ENCODE measurements at regions not wholly inside any gene's neighbourhood (a gene's known extent, or its start where the extent isn't known, plus 50 kb on each side); places are given as distances from the start of the nearest gene placed in this dataset.
A peak's percentile ranks its signal among the peaks of the same experiment; 100 is the strongest.

- DNase-seq (ENCODE audit: low read depth in 2 of 2), result no peak
Observed at GRCh38 chr10:31606841-31607240, 287.8 kb downstream of the ZEB1 start.

DNA sequence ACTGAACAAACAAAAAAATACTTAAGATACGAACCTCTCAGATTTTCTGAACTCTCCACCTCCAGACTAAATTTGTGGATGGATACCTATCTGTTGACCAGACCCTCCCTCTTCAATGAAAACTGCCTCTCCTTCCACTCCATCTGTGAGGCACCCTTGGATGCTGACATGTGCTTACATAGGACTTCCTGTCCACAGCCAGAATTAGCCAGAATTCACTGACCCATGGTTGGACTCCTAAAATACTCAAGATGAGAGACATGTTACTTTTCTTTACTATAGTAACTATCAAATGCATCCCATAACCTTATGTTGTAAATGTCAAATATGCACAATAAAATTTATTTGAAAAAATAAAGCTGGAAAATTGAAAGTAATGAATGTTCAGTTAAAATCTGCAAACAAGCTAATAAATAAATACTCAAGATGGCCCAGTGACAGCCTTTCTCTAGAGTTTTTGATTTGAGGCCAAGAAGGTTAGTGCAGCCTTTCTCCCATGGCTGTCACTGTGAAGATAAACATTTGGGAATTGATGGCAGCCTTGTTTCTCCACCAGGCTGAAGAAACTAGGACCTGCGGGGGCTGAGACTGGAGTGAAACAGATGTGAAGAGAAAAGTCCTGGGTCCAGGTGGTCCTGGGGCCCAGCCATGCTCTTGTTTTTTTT is 287.0 kb downstream of the ZEB1 start:
- DNase-seq (ENCODE audit: low read depth in 2 of 2), result no peak

GRCh38 chr10:31605426-31605825 is 286.4 kb downstream of the ZEB1 start:
- no peak for DNase-seq (ENCODE audit: low read depth in 2 of 2)

- no peak for DNase-seq (ENCODE audit: low read depth in 2 of 2)
Observed at GRCh38 chr10:31604646-31605170, 285.7 kb downstream of the ZEB1 start.

- no peak for DNase-seq (ENCODE audit: low read depth in 2 of 2)
Observed at GRCh38 chr10:31604096-31604495, 285.1 kb downstream of the ZEB1 start.

DNA sequence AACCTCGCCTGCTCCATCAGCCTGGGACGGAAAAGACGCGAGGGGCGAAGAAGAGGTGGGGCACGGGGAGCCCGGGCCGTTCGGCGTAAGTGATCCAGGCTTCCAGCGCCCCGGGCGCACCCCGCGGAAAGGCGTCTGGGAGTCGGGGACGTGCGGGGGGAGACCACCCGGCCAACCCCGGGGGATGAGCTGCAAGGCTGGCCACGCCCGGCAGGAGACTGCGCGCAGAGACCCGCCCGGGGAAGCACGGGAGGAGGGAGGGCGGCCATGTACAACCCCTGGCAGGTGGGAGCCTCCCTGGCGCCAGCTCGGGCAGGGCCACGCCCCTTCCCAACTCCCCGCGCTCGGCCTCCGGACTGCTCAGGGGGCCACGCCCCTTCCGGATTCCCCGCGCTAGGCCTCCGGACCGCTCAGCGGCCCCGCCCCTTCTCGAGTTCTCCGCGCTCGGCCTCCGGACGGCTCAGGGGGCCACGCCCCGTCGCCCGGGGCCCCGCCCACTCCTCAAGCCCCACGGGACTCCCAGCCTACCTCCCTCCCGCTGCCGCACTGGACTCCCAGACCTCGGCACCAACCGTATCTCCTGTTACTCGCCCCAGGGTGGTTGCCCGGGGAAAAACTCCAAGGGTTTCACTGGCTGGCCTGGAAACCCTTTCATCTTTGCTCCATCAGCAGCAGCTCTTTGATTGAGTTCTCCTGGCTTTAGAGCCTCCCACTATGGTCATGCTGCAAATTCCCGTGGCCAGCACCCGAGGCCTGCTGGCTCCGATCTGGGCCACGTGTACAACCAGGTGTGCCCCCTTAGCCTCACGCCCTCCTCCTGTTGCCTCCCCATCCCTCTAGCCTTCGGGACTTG is 284.4 kb downstream of the ZEB1 start:
- peak; percentile 26 to 32 for DNase-seq (ENCODE audit: low read depth in 2 of 2)

- DNase-seq (ENCODE audit: low read depth in 2 of 2), result no peak
Observed at GRCh38 chr10:31602541-31603234, 283.7 kb downstream of the ZEB1 start.

GRCh38 chr10:31601136-31601535 is 282.1 kb downstream of the ZEB1 start:
- no peak for DNase-seq (ENCODE audit: low read depth in 2 of 2)

DNA sequence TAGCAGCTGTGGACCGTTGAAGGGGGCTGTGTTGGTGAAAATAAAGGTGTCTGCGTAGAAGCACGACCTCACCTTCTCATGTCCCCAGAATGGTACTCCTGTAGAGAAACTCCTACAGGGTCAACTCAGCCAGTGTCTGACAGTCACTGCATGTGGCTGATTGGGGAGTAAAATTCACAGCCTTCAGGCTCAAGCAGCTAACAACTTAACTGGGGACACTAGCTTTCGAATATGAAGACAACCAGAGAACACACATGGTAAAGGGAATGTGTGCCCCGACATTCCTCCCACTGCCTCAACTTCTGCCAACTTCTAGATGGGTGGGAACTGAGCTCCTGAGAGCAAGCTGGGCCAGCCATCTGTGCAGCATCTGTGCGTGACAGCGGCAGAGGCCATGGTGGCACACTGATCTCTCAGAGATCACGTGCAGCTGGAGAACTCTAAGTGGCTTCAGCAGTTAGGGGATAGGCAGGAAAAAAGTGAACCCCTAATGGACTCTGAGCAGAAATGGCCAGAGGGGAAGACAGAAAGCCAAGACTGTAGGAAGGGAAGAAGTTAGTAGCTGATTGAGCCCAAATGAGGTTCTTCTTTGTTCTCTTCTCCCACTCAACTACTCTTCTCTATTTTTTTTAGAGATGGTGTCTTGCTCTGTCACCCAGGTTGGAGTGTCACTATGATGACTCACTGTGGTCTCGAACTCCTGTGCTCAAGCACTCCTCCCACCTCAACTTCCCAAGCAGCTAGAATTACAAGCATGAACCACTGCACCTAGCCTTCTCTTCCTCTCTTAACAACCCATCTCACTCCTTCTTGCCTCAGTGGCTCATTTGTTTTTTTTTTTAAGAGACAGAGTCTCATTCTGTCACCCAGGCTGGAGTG is 280.8 kb downstream of the ZEB1 start:
- no peak for DNase-seq (ENCODE audit: low read depth in 2 of 2)

DNA sequence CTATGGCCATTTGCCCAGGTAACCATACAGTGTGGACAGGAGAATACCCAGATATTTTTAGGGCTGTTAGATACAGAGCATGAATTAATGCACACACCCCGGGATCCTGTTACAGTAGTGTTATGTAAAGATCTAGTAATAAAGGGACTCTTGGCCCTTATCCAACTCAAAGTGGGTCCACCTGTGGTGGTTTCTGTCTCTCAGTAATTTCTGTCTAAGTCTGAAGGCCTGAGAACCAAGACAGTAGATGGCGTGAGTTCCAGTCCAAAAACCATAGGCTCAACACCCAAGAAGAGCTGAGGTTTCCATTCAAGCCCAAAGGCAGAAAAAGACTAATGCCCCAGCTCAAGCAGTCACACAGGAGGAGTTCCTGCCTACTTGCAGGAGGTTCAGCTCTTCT is 277.7 kb downstream of the ZEB1 start:
- DNase-seq (ENCODE audit: low read depth in 2 of 2), result no peak

DNA sequence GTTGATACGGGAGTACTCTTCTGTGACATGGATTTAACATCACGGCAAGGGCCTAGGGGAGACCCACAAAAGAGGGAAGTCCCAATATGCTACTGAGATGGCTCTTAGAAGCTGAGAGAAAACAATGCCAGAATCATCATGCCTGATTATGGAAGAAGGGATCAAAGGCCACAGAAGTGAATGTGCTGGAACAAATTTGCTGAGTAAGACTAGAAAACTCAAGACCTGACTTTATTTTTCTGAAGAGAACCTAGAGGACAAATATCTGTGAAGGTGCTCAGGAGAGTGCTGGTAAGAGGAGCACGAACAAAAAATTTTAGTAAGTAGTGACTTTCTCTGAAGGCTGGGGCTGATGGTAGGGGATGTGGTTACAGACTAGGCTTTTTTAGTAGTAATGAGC is 277.0 kb downstream of the ZEB1 start:
- no peak for DNase-seq (ENCODE audit: low read depth in 2 of 2)

- no peak for DNase-seq (ENCODE audit: low read depth in 2 of 2)
Observed at GRCh38 chr10:31594347-31594873, 275.4 kb downstream of the ZEB1 start.

DNA sequence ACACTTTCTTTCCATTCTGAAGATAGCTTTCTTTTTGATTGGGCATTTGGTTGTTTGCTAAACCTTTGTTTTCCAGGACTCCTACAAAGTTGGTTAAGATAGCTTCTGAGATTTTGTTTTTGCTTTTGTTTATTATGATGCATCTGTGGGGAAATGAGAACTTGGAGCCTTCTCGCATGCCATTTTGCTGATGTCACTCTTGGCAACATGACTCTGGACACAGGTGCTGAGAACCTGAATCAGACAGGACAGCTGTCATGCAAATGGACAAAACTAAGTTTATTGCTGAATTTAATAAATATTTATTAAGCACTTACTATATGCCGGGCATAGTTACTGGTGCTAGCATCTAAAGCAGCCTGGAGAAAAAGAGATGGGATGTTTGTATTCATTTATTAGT is 274.1 kb downstream of the ZEB1 start:
- no peak for DNase-seq (ENCODE audit: low read depth in 2 of 2)

DNA sequence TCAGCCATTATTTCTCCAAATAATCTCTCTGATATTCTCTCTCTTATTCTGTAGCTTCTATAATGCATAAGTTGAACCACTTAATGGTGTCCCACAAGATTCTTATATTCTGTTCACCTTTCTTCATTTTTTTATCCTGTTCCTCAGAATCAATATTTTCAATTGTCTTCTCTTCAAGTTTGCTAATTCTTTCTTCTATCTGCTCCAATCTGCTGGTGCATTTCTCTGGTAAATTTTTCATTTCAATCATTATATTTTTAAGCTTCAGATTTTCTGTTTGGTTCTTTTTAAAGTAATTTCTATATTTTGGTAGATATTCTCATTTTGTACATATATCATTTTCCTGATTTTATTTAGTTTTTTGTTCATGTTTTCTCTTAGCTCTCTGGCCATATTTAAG is 272.6 kb downstream of the ZEB1 start:
- DNase-seq (ENCODE audit: low read depth in 2 of 2), result no peak

DNA sequence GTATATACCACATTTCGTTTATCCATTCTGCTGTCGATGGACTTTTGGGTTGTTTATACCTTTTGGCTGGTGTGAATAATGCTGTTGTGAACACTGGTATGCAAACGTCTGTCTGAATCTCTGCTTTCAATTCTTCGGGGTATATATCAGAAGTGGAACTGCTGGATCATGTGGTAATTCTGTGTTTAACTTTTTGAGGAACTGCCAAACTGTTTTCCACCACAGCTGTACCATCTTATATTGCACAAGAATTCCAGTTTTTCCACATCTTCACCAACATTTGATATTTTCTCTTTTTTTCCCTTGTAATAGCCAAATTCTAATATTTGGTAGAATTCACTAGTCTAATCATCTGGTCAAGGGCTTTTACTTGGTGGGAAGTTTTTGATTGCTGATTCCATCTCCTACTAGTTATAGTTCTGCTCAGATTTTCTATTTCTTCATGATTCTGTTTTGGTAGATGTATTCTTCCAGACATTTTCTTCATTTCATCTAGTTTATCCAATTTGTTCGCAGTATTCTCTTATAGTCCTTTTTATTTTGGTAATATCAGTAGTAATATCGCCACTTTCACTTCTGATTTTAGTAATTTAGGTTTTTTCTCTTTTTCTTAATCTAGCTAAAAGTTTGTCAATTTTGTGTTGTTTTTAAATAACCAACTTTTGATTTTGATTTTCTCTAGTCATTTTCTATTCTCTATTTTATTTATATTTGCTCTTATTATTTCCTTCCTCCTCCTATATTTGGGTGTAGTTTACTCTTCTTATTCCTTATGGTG is 271.2 kb downstream of the ZEB1 start:
- no peak for DNase-seq (ENCODE audit: low read depth in 2 of 2)

- no peak for DNase-seq (ENCODE audit: low read depth in 2 of 2)
Observed at GRCh38 chr10:31587691-31588090, 268.7 kb downstream of the ZEB1 start.

DNA sequence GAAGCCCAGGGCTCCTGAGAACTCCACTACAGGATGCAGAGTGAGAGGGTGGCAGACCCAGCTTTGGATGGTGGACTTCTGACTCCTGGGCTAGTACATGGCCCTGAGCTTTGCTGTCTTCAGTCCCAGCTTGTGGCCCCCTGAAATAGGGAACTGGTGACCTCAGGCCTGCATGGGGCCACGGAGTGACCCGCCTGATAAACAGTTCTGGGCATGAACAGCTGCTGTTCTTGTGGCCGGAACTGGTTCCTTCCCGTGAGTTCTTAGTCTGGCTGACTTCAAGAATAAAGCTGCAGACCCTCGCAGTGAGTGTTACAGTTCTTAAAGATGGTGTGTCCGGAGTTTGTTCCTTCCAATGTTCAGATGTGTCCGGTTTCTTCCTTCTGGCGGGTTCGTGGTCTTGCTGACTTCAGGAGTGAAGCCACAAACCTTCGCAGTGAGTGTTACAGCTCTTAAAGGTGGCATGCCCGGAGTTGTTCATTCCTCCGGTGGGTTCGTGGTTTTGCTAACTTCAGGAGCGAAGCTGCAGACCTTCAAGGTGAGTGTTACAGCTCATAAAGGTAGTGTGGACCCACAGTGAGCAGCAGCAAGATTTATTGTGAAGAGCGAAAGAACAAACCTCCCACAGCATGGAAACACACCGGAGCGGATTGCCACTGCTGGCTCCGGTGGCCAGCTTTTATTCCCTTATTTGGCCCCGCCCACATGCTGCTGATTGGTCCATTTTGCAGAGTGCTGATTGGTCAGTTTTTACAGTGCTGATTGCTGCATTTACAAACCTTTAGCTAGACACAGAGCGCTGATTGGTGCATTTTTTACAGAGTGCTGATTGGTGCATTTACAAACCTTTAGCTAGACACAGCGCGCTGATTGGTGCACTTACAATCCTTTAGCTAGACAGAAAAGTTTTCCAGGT is 268.0 kb downstream of the ZEB1 start:
- DNase-seq (ENCODE audit: low read depth in 2 of 2), result no peak

DNA sequence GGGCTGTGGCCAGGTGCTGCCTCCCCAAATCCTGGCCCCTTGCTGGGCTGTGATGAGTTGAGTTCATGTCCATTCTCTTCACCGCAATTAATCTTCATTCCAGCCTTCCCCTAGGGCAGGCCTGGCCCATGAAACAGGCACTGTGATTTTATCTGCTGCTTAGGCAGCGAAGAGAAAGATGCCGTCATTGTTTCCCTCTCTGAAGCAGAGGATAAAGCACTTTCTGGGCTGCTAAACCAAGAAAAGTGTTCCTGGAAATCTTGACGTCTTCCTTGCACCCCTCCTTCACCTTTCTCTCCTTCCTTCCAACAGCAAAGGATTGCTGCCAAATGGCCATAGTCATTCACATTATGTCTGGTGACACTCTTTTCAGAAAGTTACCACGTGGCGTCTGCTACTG is 265.9 kb downstream of the ZEB1 start:
- no peak for DNase-seq (ENCODE audit: low read depth in 2 of 2)

GRCh38 chr10:31584098-31584631 is 265.1 kb downstream of the ZEB1 start:
- no peak for DNase-seq (ENCODE audit: low read depth in 2 of 2)
